ENCODE measurements at regions not wholly inside any gene's neighbourhood (a gene's known extent, or its start where the extent isn't known, plus 50 kb on each side); places are given as distances from the start of the nearest gene placed in this dataset.

DNA sequence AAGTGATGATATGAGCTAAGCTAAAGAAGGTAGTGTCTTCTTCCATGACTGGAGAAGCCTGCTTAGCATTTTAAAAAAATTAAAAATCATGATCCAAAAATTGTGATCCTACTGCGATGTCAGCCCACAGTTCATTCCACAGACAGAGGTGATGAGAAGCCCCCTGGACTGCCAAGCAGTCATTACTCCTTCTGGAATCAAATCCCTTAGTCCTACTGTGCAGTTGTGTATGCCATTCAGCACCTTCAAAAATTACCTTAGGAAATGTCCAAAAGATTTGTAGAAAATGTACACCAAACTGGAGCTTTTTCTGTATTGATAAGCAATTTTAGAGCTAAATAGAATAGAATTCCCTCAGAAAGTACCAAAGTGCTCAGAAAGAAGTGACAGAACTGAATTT, 283.5 kb upstream of the NFE2L3 start:
- TF ChIP-seq, protein P1, sequence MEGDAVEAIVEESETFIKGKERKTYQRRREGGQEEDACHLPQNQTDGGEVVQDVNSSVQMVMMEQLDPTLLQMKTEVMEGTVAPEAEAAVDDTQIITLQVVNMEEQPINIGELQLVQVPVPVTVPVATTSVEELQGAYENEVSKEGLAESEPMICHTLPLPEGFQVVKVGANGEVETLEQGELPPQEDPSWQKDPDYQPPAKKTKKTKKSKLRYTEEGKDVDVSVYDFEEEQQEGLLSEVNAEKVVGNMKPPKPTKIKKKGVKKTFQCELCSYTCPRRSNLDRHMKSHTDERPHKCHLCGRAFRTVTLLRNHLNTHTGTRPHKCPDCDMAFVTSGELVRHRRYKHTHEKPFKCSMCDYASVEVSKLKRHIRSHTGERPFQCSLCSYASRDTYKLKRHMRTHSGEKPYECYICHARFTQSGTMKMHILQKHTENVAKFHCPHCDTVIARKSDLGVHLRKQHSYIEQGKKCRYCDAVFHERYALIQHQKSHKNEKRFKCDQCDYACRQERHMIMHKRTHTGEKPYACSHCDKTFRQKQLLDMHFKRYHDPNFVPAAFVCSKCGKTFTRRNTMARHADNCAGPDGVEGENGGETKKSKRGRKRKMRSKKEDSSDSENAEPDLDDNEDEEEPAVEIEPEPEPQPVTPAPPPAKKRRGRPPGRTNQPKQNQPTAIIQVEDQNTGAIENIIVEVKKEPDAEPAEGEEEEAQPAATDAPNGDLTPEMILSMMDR (IDR thresholded peaks at IDR 0.05; ENCODE audit: low read depth, low read length), result no peak
- H3K4me3 ChIP-seq (replicated peaks in 1 of 2; ENCODE audit: low read depth in 2 of 2, low read length in 2 of 2), result no peak overlapping the region
- no peak for DNase-seq (ENCODE audit: low read depth in 2 of 2)

DNA sequence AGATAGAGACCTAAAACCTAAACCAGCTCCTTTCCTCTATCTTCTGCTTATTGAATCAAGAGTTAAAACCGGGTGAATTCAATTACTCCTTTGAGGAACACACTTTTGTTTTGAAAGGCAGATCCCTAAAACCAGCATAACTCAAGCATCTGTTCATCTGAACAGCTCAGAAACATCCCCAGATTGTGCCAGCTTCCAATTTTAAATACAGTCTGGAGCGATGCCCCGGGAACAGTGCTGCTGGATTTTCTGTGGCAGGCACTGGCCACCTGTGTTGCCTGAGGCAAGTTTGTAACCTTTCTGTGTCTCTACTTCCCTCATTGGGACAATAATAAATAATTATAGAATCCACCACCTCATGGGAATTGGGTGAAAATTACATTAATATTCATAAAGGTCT, 281.4 kb upstream of the NFE2L3 start:
- TF ChIP-seq, protein P1 (IDR thresholded peaks at IDR 0.05; ENCODE audit: low read depth, low read length), result no peak
- no peak overlapping the region for H3K4me3 ChIP-seq (replicated peaks in 1 of 2; ENCODE audit: low read depth in 2 of 2, low read length in 2 of 2)
- no peak for DNase-seq (ENCODE audit: low read depth in 2 of 2)

DNA sequence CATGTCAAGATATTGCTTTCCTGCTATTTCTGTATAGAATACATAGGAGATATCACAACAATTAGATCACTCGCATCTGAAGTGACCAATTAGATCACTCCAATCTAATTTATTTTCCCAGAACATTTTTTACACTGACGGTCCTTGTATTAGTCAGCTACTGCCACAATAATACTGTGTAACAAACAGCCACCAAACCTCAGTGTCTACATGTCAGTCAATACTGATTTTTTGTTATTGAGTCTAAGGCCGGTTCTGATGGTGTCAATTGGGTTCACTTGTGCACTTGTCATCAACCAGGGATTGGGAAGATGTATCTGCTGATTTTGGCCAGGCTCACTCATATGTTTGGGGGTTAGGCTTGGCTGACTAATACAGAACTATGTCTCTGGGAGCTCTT, 275.9 kb upstream of the NFE2L3 start:
- TF ChIP-seq, protein P1 (IDR thresholded peaks at IDR 0.05; ENCODE audit: low read depth, low read length), result no peak
- DNase-seq (ENCODE audit: low read depth in 2 of 2), result no peak
- H3K4me3 ChIP-seq (replicated peaks in 1 of 2; ENCODE audit: low read depth in 2 of 2, low read length in 2 of 2), result no peak overlapping the region

DNA sequence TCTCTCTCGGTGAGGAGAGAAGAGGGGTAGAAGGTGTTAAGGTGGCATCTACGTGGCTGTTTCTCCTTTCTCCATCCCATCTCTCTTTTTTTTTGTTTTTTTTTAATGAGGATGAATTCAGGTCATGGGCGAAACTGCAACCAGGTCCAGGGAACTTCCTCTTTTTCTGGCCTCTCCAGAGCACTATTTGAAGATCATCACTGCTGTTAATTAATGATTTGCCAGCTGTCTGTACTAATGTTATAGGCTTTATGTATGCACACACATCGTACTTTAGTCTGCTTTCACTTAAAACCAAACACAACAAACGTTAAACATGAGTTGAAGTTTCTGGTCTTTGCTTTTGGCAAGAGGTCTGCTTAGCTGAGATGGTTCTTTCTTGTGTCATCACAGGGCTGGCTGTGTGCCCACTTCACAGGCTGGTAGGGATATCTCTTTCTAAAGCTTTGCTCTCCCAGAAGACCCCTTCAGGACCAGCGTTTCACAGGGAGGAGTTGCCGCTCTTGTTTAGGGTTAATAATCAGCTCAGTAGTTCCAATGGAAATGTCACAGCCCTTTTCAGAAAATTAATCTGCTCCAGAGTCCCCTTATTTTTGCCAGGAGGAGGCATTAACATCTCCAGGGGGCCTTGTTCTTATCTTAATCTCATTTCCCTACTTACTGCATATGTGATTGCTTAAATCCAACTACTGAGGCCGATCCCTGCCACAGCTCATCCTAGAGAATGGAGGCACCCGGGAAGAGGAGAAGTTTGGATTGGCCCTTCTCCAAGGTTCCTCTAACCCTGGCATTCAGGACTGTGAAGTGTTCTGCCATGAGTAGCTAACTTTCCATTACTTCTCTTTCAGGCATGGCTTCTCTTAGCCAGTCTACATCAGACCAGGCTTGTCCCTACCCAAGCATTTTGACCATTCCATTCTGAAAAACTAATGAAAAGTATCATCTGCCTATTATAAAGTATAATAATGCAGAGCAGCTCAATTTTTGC, 273.9 kb upstream of the NFE2L3 start:
- no peak overlapping the region for H3K4me3 ChIP-seq (replicated peaks in 1 of 2; ENCODE audit: low read depth in 2 of 2, low read length in 2 of 2)
- no peak for DNase-seq (ENCODE audit: low read depth in 2 of 2)
- TF ChIP-seq, protein P1 (IDR thresholded peaks at IDR 0.05; ENCODE audit: low read depth, low read length), result no peak

DNA sequence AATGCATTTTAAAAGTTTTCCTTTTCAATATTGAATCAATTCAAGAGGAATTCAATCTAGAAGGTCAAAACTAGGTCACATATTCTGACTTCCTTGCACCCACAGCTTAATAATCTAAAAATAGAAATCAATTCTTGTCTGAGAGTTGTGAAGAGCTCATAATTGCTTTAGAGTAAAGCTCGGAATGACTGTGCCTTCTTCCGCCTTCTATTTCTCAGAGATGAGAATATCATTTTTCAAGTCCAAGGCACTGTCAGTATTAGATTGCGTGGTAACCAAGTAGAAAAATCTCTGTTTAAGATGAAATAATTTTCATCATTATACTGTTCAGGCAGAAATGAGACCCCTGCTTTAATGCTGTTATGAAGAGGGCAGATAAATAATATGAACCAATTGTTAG, 272.2 kb upstream of the NFE2L3 start:
- TF ChIP-seq, protein P1 (IDR thresholded peaks at IDR 0.05; ENCODE audit: low read depth, low read length), result no peak
- DNase-seq (ENCODE audit: low read depth in 2 of 2), result no peak
- H3K4me3 ChIP-seq (replicated peaks in 1 of 2; ENCODE audit: low read depth in 2 of 2, low read length in 2 of 2), result no peak overlapping the region

DNA sequence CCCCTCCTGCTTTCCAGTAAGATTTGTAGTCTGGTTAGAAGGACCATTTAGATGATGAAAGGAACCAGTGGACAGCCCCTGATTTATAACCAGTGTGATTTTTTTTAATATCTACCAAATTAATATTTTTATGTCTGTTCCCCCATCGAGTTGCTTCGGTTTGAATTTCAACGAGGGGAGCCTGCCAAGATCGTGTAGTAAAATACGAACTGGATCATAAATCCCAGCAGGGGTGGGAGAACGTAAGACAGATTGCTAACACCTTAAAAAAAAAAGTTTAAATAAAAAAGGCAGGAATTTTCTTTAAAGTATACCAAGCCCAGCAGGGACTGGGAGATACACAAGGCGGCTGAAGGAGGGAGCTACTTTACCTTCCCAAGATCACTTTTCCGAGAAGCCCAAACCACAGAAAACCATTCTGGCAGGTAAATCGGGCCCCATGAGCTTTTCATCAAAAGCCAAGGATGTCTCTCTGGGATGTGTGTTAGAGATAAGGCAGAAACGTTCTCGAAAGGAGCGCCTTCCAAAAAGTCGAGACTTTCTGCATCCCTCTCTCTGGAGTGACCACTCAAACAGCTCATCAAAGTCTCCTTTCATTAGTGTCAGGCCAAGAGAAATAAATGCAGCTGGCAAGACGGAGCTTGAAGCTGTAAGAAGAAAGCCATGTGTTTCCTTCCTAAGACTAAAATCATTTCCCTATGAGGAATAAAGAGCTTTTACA, 270.5 kb upstream of the NFE2L3 start:
- DNase-seq (ENCODE audit: low read depth in 2 of 2), result no peak
- TF ChIP-seq, protein P1 (IDR thresholded peaks at IDR 0.05; ENCODE audit: low read depth, low read length), result no peak
- H3K4me3 ChIP-seq (replicated peaks in 1 of 2; ENCODE audit: low read depth in 2 of 2, low read length in 2 of 2), result no peak overlapping the region
